Esophagus muscularis mucosa (tissue), 3 donors: ENCODE measurements at regions not wholly inside any gene's neighbourhood (a gene's known extent, or its start where the extent isn't known, plus 50 kb on each side); places are given as distances from the start of the nearest gene placed in this dataset.
"Not testable (repeated sequence)": the region's sequence is repeated elsewhere in the genome, so short reads cannot be mapped to it uniquely, and the experiment has no call there.

Experiments used
- CTCF ChIP-seq, 3 experiments: fragments of 200-600 bp in 2 of 3; fragments of 450-650 bp in 1 of 3; sonication (generic) in 2 of 3; IDR thresholded peaks; one replicate each; pipeline ENCODE4 v1.5.1; 2017 to 2019; ENCODE audit warnings: antibody characterized with exemption in 3 of 3, mild to moderate bottlenecking in 2 of 3, moderate library complexity in 1 of 3
- POLR2A ChIP-seq: fragments of 450-650 bp; IDR thresholded peaks from one replicate; pipeline ENCODE4 v1.6.1; 2017; ENCODE audit warnings: antibody characterized with exemption, moderate library complexity, mild to moderate bottlenecking, low read depth

GRCh38 chr5:20759459-20759858 is 771.5 kb upstream of the CDH18 start:
- not testable (repeated sequence) for TF ChIP-seq CTCF (IDR thresholded peaks at IDR 0.05); POLR2A
